ENCODE measurements at regions not wholly inside any gene's neighbourhood (a gene's known extent, or its start where the extent isn't known, plus 50 kb on each side); places are given as distances from the start of the nearest gene placed in this dataset.

GRCh38 chr14:89624500-89625156 is 207.6 kb upstream of the FOXN3 start:
- ATAC-seq (ENCODE audit: low read depth): no peak
- H3K4me1 Mint-ChIP-seq: peaks cover 47% of the 10 kb centered on the region
- no peak for TF ChIP-seq CTCF (IDR thresholded peaks at IDR 0.05)
- no peaks in the 10 kb centered on the region for H3K27me3 Mint-ChIP-seq
- peaks cover 13% of the 10 kb centered on the region for H3K9me3 Mint-ChIP-seq
- CTCF ChIA-PET: no interaction called here
- POLR2A ChIA-PET: no interaction called here
- H3K4me3 Mint-ChIP-seq: no peak overlapping the region
- H3K36me3 Mint-ChIP-seq (ENCODE audit: low read depth): peaks cover 2% of the 10 kb centered on the region
- DNase-seq: no peak
- no peak overlapping the region for H3K27ac Mint-ChIP-seq
- intact Hi-C loops (cut with micrococcal nuclease): no loop called here

GRCh38 chr14:89621791-89622638 is 205.0 kb upstream of the FOXN3 start:
- peaks cover 52% of the 10 kb centered on the region for H3K4me1 Mint-ChIP-seq
- intact Hi-C loops (cut with micrococcal nuclease): loop anchor here (1.0 kb wide), 1 partner anchor 205 kb away; the partner anchor contains the start of gene FOXN3
- H3K4me3 Mint-ChIP-seq: no peak overlapping the region
- H3K9me3 Mint-ChIP-seq: peaks cover 9% of the 10 kb centered on the region
- H3K27ac Mint-ChIP-seq: peak overlapping the region; percentile 41
- DNase-seq (no peak), ATAC-seq (ENCODE audit: low read depth) (no peak)
- TF ChIP-seq CTCF (IDR thresholded peaks at IDR 0.05): no peak
- no peaks in the 10 kb centered on the region for H3K27me3 Mint-ChIP-seq
- POLR2A ChIA-PET: no interaction called here
- H3K36me3 Mint-ChIP-seq (ENCODE audit: low read depth): peaks cover under 1% of the 10 kb centered on the region
- CTCF ChIA-PET: no interaction called here

- peak; percentile 41 for ATAC-seq (ENCODE audit: low read depth)
- intact Hi-C loops (cut with micrococcal nuclease): loop anchor here (1.0 kb wide), 1 partner anchor 204 kb away; the partner anchor contains the start of gene FOXN3
- Mint-ChIP-seq H3K36me3 (ENCODE audit: low read depth) (no peaks in the 10 kb centered on the region), H3K27ac (peak overlapping the region; percentile 72), H3K4me3 (peak overlapping the region; percentile 15), H3K27me3 (no peaks in the 10 kb centered on the region), H3K4me1 (peaks cover 52% of the 10 kb centered on the region), H3K9me3 (peaks cover 2% of the 10 kb centered on the region)
- POLR2A ChIA-PET: no interaction called here
- no peak for DNase-seq
- TF ChIP-seq CTCF (IDR thresholded peaks at IDR 0.05): no peak
- CTCF ChIA-PET: no interaction called here
These were observed 204.0 kb upstream of the FOXN3 start for GRCh38 chr14:89621009-89621421.

- ChIA-PET POLR2A (interaction anchor here (1.5 to 3.3 kb wide), 2 partner anchors 21 to 127 kb away, joined by 4 to 16 read pairs; no protein-coding TSS in a partner anchor), CTCF (no interaction called here)
- H3K27me3 Mint-ChIP-seq: no peaks in the 10 kb centered on the region
- no peak for TF ChIP-seq CTCF (IDR thresholded peaks at IDR 0.05)
- peak overlapping the region; percentile 15 for H3K4me3 Mint-ChIP-seq
- DNase-seq: no peak
- intact Hi-C loops (cut with micrococcal nuclease): no loop called here
- ATAC-seq (ENCODE audit: low read depth): no peak
- H3K36me3 Mint-ChIP-seq (ENCODE audit: low read depth): no peaks in the 10 kb centered on the region
- peak overlapping the region; percentile 72 for H3K27ac Mint-ChIP-seq
- H3K9me3 Mint-ChIP-seq: no peaks in the 10 kb centered on the region
- peaks cover 55% of the 10 kb centered on the region for H3K4me1 Mint-ChIP-seq
These were observed 203.4 kb upstream of the FOXN3 start for GRCh38 chr14:89620436-89620835.

GRCh38 chr14:89619596-89619995 is 202.6 kb upstream of the FOXN3 start:
- Mint-ChIP-seq H3K4me1 (peaks cover 62% of the 10 kb centered on the region), H3K36me3 (ENCODE audit: low read depth) (no peaks in the 10 kb centered on the region), H3K4me3 (peak overlapping the region; percentile 75), H3K27me3 (no peaks in the 10 kb centered on the region), H3K9me3 (no peaks in the 10 kb centered on the region), H3K27ac (peak overlapping the region; percentile 42)
- intact Hi-C loops (cut with micrococcal nuclease): loop anchor here (1.0 to 5.0 kb wide), 10 partner anchors 21 to 432 kb away; partner anchors contain the start of genes EFCAB11 and TDP1
- ATAC-seq (ENCODE audit: low read depth): no peak
- ChIA-PET CTCF (interaction anchor here (1.2 kb wide), 1 partner anchor 126 kb away, joined by 4 read pairs; no protein-coding TSS in a partner anchor), POLR2A (interaction anchor here (0.6 to 3.3 kb wide), 6 partner anchors 8 to 202 kb away, joined by 3 to 16 read pairs (median 4); no protein-coding TSS in a partner anchor)
- TF ChIP-seq CTCF (IDR thresholded peaks at IDR 0.05): no peak
- DNase-seq: no peak

Measured in activated B cell treated with CpG ODN at 0.5 μM for 24 hours (primary cell).